AG10803 (cell line): ENCODE measurements at regions not wholly inside any gene's neighbourhood (a gene's known extent, or its start where the extent isn't known, plus 50 kb on each side); places are given as distances from the start of the nearest gene placed in this dataset.

Experiments
- DNase-seq: peaks from one replicate; pipeline ENCODE4 v3.0.0; 2010; ENCODE audit warnings: low read depth
- H3K4me3 ChIP-seq: 2 replicates; pipeline ENCODE4 v1.5.1; 2011; ENCODE audit warnings: mild to moderate bottlenecking, low read length, control low read depth
- CTCF ChIP-seq: conservative IDR thresholded peaks from 2 replicates; pipeline ENCODE4 v1.5.1; 2011; ENCODE audit warnings: mild to moderate bottlenecking, low read length, control low read depth, inconsistent platforms

GRCh38 chr2:57199663-57200062, 846.9 kb upstream of the VRK2 start:
- no peak overlapping the region for H3K4me3 ChIP-seq
- TF ChIP-seq CTCF, result no peak
- no peak for DNase-seq

DNA sequence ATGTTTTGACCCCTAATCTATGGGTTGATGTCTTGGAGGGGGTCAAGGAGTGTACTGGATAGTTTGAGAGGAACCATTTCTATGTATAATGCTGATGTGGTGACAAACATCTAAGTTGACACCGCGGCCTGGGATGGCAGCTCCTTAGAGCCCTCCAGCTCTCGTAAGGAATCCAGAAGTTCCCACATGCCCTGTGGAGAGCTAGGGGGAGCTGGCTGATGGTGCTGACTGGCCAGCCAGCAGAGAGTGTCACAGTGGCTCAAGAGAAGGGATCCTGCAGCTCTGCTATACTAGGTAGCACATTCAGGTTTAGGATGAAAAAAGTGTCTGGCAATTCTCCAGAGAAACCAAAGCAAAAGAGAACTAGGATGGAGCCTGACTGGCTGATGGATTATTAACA, 842.2 kb upstream of the VRK2 start:
- no peak for DNase-seq
- no peak for TF ChIP-seq CTCF
- no peak overlapping the region for H3K4me3 ChIP-seq

DNA sequence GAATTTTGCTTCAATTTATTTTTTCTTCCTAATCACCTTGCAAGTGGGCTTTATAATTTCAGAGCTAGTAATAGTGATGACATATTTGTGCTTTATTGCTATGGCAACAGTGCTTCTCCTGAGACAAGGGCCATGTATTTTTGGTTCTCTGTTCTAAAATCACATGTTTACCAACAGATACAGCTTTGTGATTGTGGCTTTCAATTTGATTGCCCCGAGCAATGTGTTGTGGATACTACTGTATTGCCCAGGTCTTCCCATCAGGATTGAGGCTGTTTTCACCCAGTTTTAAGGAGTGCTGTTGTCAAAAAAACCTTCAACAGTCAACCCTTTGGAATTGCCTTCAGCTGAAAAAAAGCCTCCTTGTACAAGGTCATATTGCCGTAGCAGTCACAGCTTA, 841.4 kb upstream of the VRK2 start:
- no peak for DNase-seq
- H3K4me3 ChIP-seq, result no peak overlapping the region
- TF ChIP-seq CTCF, result no peak

DNA sequence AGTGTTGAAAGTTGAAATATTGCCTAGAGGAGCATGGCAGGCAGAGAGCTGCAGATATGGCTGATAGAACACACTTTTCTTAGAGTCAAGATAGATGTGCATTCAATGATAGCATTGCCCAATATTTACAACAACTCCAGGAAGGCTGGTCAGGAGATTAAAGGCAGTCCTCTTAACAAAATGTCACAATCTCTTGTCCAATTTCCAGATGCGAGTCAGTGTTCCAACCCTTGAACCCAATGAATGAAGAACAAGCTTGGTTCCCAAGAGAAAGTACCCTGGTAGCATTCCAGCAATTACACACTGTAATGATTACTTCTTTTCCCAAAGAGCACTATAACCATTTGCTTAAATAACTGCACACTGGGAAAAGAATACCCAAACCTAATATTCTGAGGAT, 839.4 kb upstream of the VRK2 start:
- TF ChIP-seq CTCF, result no peak
- no peak for DNase-seq
- no peak overlapping the region for H3K4me3 ChIP-seq

DNA sequence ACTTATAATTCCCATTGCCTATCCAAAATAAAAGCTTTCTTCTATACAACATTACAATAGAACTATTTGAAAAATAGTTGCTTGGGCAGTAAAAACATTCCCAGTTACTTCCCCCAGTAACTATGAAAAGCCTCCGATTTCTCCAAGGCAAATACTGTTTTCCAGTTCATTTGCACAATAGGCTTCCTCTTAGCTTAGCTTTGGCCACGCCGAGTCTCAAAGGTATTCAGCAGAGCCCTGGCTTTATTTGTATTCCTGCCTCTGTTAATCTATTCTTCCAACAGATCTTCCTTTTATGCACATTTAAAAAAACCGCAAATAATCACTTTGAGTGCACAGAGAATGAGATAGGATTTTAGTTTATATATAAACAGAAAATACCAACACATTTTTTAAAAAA, 836.8 kb upstream of the VRK2 start:
- no peak for TF ChIP-seq CTCF
- no peak overlapping the region for H3K4me3 ChIP-seq
- no peak for DNase-seq

DNA sequence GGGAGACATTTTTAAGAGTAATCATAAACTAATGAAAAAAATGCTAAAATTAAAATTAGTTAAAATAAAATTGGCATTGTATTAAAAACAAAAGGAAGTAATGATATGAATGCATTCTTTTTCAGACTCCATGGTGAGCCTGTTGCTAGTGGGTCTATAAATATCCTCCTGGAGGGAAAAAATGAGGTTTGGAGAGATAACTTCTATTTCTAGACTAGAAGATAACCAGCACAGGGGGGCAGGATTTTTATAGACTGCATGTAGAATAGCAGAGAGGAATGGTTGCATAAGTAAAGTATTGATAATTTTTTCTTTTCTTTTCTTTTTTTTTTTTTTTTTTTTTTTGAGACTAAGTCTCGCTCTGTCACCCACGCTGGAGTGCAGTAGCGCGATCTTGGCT, 835.8 kb upstream of the VRK2 start:
- DNase-seq, result no peak
- TF ChIP-seq CTCF, result no peak
- H3K4me3 ChIP-seq, result no peak overlapping the region

- TF ChIP-seq CTCF, result no peak
- DNase-seq, result no peak
- H3K4me3 ChIP-seq, result no peak overlapping the region
Observed at GRCh38 chr2:57217013-57217412, 829.6 kb upstream of the VRK2 start.
